HG03095 (cell line): ENCODE measurements at regions not wholly inside any gene's neighbourhood (a gene's known extent, or its start where the extent isn't known, plus 50 kb on each side); places are given as distances from the start of the nearest gene placed in this dataset.
A peak's percentile ranks its signal among the peaks of the same experiment; 100 is the strongest.

Experiments used
- ATAC-seq: cut with Tn5 transposase; IDR thresholded peaks from one replicate; pipeline ENCODE4 v1.9.1; 2021; ENCODE audit warnings: moderate library complexity; ENCODE audit not compliant: unreplicated experiment

GRCh38 chr2:215749092-215749957 is 264.0 kb downstream of the MREG start:
- no peak for ATAC-seq

GRCh38 chr2:215748446-215748845 is 264.9 kb downstream of the MREG start:
- no peak for ATAC-seq

GRCh38 chr2:215746887-215747615 is 266.3 kb downstream of the MREG start:
- no peak for ATAC-seq

- no peak for ATAC-seq
Observed at GRCh38 chr2:215746226-215746886, 267.0 kb downstream of the MREG start.

GRCh38 chr2:215745331-215745730 is 268.0 kb downstream of the MREG start:
- ATAC-seq: no peak

GRCh38 chr2:215744514-215744913 is 268.8 kb downstream of the MREG start:
- ATAC-seq: no peak

GRCh38 chr2:215743066-215743465 is 270.3 kb downstream of the MREG start:
- no peak for ATAC-seq

GRCh38 chr2:215742021-215742420 is 271.3 kb downstream of the MREG start:
- no peak for ATAC-seq

- no peak for ATAC-seq
Observed at GRCh38 chr2:215740071-215740470, 273.3 kb downstream of the MREG start.

GRCh38 chr2:215738351-215738750 is 275.0 kb downstream of the MREG start:
- no peak for ATAC-seq

- no peak for ATAC-seq
Observed at GRCh38 chr2:215737477-215737876, 275.9 kb downstream of the MREG start.

- no peak for ATAC-seq
Observed at GRCh38 chr2:215736653-215737290, 276.6 kb downstream of the MREG start.

- no peak for ATAC-seq
Observed at GRCh38 chr2:215731108-215731658, 282.2 kb downstream of the MREG start.

GRCh38 chr2:215729985-215730620 is 283.2 kb downstream of the MREG start:
- no peak for ATAC-seq

- ATAC-seq: peak; percentile 75
Observed at GRCh38 chr2:215728504-215729065, 284.8 kb downstream of the MREG start.

GRCh38 chr2:215727507-215728503 is 285.5 kb downstream of the MREG start:
- peak; percentile 32 for ATAC-seq

GRCh38 chr2:215726070-215726469 is 287.3 kb downstream of the MREG start:
- no peak for ATAC-seq

- ATAC-seq: no peak
Observed at GRCh38 chr2:215724146-215724545, 288.3 kb upstream of the FN1 start.

- ATAC-seq: no peak
Observed at GRCh38 chr2:215723631-215724011, 287.8 kb upstream of the FN1 start.
